GM06990 (cell line): ENCODE measurements at regions not wholly inside any gene's neighbourhood (a gene's known extent, or its start where the extent isn't known, plus 50 kb on each side); places are given as distances from the start of the nearest gene placed in this dataset.

Source experiments
- DNase-seq: peaks from one replicate; pipeline ENCODE4 v3.0.0-alpha.2; 2011; ENCODE audit not compliant: insufficient read length; ENCODE audit errors: extremely low read depth
- H3K27me3 ChIP-seq: replicated peaks from 2 replicates; pipeline ENCODE4 v1.6.0; 2011; ENCODE audit warnings: low read length; ENCODE audit not compliant: control insufficient read depth, insufficient read depth
- H3K36me3 ChIP-seq: 2 replicates; pipeline ENCODE4 v1.5.1; 2011; ENCODE audit warnings: low read length; ENCODE audit not compliant: control insufficient read depth, insufficient read depth
- H3K4me3 ChIP-seq: replicated peaks from 2 replicates; pipeline ENCODE4 v1.5.1; 2011; ENCODE audit warnings: low read depth, mild to moderate bottlenecking, control low read depth, low read length
- TF ChIP-seq, protein P1 (sequence below): IDR thresholded peaks from 2 replicates; pipeline ENCODE4 v1.5.1; 2011; ENCODE audit warnings: low read length, control low read depth, mild to moderate bottlenecking, inconsistent platforms; ENCODE audit not compliant: insufficient read depth, poor library complexity, severe bottlenecking

GRCh38 chr13:82797876-82798275 is 1084.4 kb downstream of the SLITRK1 start:
- Histone ChIP-seq H3K4me3 (no peak overlapping the region), H3K27me3 (no peaks in the 10 kb centered on the region), H3K36me3 (no peaks in the 10 kb centered on the region)
- no peak for DNase-seq
- TF ChIP-seq, protein P1, sequence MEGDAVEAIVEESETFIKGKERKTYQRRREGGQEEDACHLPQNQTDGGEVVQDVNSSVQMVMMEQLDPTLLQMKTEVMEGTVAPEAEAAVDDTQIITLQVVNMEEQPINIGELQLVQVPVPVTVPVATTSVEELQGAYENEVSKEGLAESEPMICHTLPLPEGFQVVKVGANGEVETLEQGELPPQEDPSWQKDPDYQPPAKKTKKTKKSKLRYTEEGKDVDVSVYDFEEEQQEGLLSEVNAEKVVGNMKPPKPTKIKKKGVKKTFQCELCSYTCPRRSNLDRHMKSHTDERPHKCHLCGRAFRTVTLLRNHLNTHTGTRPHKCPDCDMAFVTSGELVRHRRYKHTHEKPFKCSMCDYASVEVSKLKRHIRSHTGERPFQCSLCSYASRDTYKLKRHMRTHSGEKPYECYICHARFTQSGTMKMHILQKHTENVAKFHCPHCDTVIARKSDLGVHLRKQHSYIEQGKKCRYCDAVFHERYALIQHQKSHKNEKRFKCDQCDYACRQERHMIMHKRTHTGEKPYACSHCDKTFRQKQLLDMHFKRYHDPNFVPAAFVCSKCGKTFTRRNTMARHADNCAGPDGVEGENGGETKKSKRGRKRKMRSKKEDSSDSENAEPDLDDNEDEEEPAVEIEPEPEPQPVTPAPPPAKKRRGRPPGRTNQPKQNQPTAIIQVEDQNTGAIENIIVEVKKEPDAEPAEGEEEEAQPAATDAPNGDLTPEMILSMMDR = no peak

DNA sequence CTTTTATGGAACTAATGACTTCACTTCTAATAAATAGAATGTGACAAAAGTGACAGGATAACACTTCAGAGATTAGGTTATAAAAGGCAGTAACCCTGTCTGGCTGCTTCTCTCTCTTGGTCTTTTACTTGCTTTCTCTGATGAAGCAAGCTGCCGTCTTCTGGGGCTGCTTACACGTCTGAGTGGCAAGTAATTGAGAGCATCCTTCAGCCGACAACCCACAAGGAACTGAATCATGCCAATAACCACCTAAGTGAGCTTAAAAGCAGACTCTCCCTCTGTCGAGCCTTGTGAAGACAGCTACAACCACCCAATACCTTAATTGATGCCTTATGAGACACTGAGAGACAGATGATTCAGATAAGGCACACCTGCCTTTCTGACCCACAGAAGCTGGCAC is 1091.2 kb downstream of the SLITRK1 start:
- Histone ChIP-seq H3K36me3 (no peaks in the 10 kb centered on the region), H3K4me3 (no peak overlapping the region), H3K27me3 (no peaks in the 10 kb centered on the region)
- DNase-seq = no peak
- TF ChIP-seq, protein P1 = no peak

GRCh38 chr13:82772816-82773215 is 1109.5 kb downstream of the SLITRK1 start:
- H3K27me3 ChIP-seq = no peaks in the 10 kb centered on the region
- TF ChIP-seq, protein P1 = no peak
- no peaks in the 10 kb centered on the region for H3K36me3 ChIP-seq
- H3K4me3 ChIP-seq = no peak overlapping the region
- DNase-seq = no peak

DNA sequence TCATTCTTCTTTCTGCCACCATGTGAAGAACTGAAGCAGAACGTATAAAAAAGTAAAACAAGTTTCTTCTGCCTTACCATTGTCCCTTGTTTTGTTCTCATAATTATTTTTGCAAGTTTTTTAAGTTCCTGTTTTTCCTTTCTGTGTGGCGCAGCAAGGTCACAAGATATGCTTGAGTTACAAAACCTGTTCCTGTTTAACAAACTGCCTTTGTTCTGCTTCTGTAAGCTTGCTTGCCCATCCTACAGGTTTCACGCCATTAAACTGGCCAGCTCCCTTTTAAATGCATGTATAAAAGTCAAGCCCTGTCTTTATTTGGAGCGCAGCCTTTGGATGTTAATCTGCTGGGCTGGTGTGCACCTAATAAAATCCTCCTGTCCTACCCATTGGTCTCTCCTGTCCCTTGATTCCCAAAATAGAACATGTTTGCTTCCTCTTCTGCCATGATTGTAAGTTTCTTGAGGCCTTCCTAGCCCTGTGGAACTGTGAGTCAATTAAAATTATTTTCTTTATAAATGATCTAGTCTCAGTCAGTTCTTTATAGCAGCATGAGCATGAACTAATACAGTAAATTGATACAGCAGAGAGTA is 1115.4 kb downstream of the SLITRK1 start:
- no peak for DNase-seq
- TF ChIP-seq, protein P1 = no peak
- no peaks in the 10 kb centered on the region for H3K36me3 ChIP-seq
- H3K4me3 ChIP-seq = no peak overlapping the region
- no peaks in the 10 kb centered on the region for H3K27me3 ChIP-seq

GRCh38 chr13:82758044-82758443 is 1124.2 kb downstream of the SLITRK1 start:
- Histone ChIP-seq H3K27me3 (no peaks in the 10 kb centered on the region), H3K4me3 (no peak overlapping the region), H3K36me3 (no peaks in the 10 kb centered on the region)
- TF ChIP-seq, protein P1 = no peak
- no peak for DNase-seq

DNA sequence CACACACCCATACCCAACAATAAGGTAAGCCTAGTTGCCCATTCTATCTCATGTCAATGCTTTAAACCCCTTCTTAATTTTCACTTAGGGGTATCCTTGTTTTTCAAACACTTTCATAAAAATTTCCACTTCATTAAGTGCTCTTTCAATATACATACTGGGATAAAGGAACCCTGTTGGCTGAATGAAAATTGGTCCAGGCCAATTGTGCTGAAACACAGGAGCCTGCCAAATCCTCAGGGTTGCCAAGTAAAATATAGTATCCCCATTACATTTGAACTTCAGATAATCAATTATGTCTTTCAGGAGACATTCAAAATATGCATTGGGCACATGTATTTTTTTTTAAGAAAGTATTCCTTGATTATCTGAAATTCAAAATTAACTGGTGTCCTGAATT is 1131.1 kb downstream of the SLITRK1 start:
- no peaks in the 10 kb centered on the region for H3K36me3 ChIP-seq
- H3K27me3 ChIP-seq = no peaks in the 10 kb centered on the region
- TF ChIP-seq, protein P1 = no peak
- no peak for DNase-seq
- H3K4me3 ChIP-seq = no peak overlapping the region
